SHP77 (cell line): ENCODE measurements at regions not wholly inside any gene's neighbourhood (a gene's known extent, or its start where the extent isn't known, plus 50 kb on each side); places are given as distances from the start of the nearest gene placed in this dataset.

Experiments
- DNase-seq, 2 experiments: peaks; one replicate each; lab custom pipeline; 2025; lab: John Stamatoyannopoulos, UW

- DNase-seq: no peak
These were observed 129.7 kb downstream of the FAXC start for GRCh38 chr6:99219788-99220187.

- no peak for DNase-seq
These were observed 132.5 kb downstream of the FAXC start for GRCh38 chr6:99216959-99217358.

- no peak for DNase-seq
These were observed 153.4 kb downstream of the FAXC start for GRCh38 chr6:99195986-99196655.

- no peak for DNase-seq
These were observed 156.9 kb downstream of the FAXC start for GRCh38 chr6:99192561-99192960.

GRCh38 chr6:99189823-99190721 lies 159.4 kb downstream of the FAXC start:
- no peak for DNase-seq

- no peak for DNase-seq
These were observed 162.0 kb downstream of the FAXC start for GRCh38 chr6:99187429-99187828.

GRCh38 chr6:99186417-99186816 lies 163.1 kb downstream of the FAXC start:
- no peak for DNase-seq

- no peak for DNase-seq
These were observed 163.9 kb downstream of the FAXC start for GRCh38 chr6:99185525-99185924.

GRCh38 chr6:99184696-99185095 lies 164.8 kb downstream of the FAXC start:
- no peak for DNase-seq

GRCh38 chr6:99183066-99183465 lies 166.4 kb downstream of the FAXC start:
- DNase-seq: no peak

GRCh38 chr6:99181174-99181573 lies 168.3 kb downstream of the FAXC start:
- DNase-seq: no peak

GRCh38 chr6:99178168-99178567 lies 171.3 kb downstream of the FAXC start:
- DNase-seq: no peak

GRCh38 chr6:99177736-99178135 lies 171.7 kb downstream of the FAXC start:
- no peak for DNase-seq

GRCh38 chr6:99165838-99166237 lies 183.6 kb downstream of the FAXC start:
- DNase-seq: no peak

GRCh38 chr6:99152347-99152643 lies 197.2 kb downstream of the FAXC start:
- DNase-seq: no peak

GRCh38 chr6:99151634-99152346 lies 197.7 kb downstream of the FAXC start:
- DNase-seq: peak; percentile 13 to 62

- DNase-seq: no peak
These were observed 200.7 kb downstream of the FAXC start for GRCh38 chr6:99148761-99149160.

- no peak for DNase-seq
These were observed 200.4 kb upstream of the FBXL4 start for GRCh38 chr6:99148111-99148510.

GRCh38 chr6:99147206-99147605 lies 199.5 kb upstream of the FBXL4 start:
- DNase-seq: no peak

GRCh38 chr6:99146711-99147110 lies 199.0 kb upstream of the FBXL4 start:
- DNase-seq: no peak

GRCh38 chr6:99145738-99146137 lies 198.0 kb upstream of the FBXL4 start:
- no peak for DNase-seq

GRCh38 chr6:99143108-99143861 lies 195.5 kb upstream of the FBXL4 start:
- DNase-seq: no peak
